Endothelial cell of hepatic sinusoid (primary cell): ENCODE measurements at regions not wholly inside any gene's neighbourhood (a gene's known extent, or its start where the extent isn't known, plus 50 kb on each side); places are given as distances from the start of the nearest gene placed in this dataset.
"Not testable (repeated sequence)": the region's sequence is repeated elsewhere in the genome, so short reads cannot be mapped to it uniquely, and the experiment has no call there.

Source experiments
- in situ Hi-C: cut with HindIII; loops from 2 replicates; pipeline ENCODE4 v1.10.0; 2017; ENCODE audit warnings: low sequenced_read_pairs

- in situ Hi-C loops: not testable (repeated sequence)
Observed at GRCh38 chr22:47405222-47405621, 642.8 kb downstream of the TBC1D22A start.

- in situ Hi-C loops: no loop called here
Observed at GRCh38 chr22:47402876-47403525, 640.6 kb downstream of the TBC1D22A start.

DNA sequence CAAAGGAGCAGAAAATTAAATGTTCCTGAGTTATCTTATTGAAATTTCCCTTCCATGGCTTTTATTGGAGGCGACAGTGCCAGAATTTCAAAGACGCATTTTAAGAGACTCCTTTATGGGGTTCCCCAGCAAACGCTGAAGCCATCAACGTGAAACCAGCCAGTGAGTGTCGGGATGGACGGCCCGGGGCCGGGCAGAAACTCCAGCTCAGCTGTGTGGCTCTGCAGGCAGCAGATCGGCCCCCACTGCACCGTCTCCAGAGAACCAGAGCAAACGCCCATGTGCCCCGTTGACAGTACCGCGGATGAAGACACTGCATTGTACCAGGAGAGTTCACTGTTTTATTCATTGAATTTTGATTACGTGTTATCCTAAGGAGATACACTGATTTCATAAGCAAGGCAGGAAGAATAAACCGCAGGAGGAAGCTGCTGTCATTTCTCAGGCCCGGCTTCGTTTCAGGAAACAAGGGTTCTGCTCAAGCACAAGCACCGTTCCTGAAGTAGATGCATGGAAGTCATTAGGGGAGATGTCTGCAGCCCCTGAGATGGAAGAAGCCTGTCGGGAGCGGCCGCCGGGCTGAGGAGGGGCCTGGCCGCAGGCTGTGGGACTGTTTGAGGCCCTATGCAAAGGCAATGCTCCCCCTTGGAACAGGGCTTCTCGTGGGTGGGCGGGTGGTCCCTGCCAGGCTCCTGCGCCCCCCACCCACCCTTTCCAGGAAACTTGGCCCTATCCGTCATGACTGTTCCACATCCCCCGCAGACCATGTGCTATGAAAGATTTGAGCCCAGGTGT lies 639.7 kb downstream of the TBC1D22A start:
- in situ Hi-C loops: no loop called here

- in situ Hi-C loops: no loop called here
Observed at GRCh38 chr22:47401592-47401898, 639.1 kb downstream of the TBC1D22A start.

- in situ Hi-C loops: no loop called here
Observed at GRCh38 chr22:47400701-47401591, 638.5 kb downstream of the TBC1D22A start.

GRCh38 chr22:47400131-47400530 lies 637.7 kb downstream of the TBC1D22A start:
- in situ Hi-C loops: not testable (repeated sequence)

GRCh38 chr22:47398921-47399790 lies 636.7 kb downstream of the TBC1D22A start:
- in situ Hi-C loops: no loop called here

GRCh38 chr22:47398491-47398890 lies 636.0 kb downstream of the TBC1D22A start:
- in situ Hi-C loops: no loop called here

DNA sequence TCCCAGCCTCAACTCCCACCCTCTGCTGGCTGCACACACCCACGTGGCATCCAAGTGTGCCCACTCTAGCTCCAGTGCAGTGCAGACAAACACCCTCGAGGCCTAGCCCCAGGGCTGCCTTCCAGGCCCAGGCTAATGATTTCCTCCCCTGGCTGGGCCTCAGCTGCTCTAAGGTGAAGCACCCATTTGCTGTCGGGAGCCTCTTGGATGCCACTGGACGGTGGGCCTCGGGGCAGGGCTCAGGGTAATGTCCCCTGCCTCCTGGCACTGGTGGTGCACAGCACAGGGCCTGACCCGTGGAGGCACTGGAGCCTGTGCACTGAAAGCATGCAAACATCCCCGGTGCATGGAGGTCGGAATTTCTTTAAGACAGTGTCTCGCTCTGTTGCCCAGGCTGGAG lies 635.2 kb downstream of the TBC1D22A start:
- in situ Hi-C loops: no loop called here

DNA sequence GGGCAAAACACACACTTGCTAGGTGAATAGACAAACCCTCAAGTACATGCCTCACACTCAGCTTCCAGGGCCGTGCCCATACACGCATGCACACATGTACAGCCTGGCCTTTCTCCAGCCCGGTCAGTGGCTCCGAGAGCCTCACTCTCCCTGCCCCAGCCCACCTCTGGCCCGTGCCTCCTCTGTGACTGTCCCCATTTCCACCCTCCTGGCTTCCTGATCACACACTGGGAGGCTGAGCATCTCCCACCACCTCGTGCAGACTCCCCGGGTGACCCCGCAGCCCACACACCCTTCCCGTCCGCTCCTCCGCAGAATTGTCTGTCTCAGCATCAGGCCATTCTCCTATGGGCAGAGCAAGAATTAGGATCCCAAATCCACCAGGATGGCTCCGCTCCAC lies 634.1 kb downstream of the TBC1D22A start:
- in situ Hi-C loops: no loop called here

- in situ Hi-C loops: no loop called here
Observed at GRCh38 chr22:47396105-47396504, 633.7 kb downstream of the TBC1D22A start.

- in situ Hi-C loops: no loop called here
Observed at GRCh38 chr22:47395481-47395880, 633.0 kb downstream of the TBC1D22A start.

DNA sequence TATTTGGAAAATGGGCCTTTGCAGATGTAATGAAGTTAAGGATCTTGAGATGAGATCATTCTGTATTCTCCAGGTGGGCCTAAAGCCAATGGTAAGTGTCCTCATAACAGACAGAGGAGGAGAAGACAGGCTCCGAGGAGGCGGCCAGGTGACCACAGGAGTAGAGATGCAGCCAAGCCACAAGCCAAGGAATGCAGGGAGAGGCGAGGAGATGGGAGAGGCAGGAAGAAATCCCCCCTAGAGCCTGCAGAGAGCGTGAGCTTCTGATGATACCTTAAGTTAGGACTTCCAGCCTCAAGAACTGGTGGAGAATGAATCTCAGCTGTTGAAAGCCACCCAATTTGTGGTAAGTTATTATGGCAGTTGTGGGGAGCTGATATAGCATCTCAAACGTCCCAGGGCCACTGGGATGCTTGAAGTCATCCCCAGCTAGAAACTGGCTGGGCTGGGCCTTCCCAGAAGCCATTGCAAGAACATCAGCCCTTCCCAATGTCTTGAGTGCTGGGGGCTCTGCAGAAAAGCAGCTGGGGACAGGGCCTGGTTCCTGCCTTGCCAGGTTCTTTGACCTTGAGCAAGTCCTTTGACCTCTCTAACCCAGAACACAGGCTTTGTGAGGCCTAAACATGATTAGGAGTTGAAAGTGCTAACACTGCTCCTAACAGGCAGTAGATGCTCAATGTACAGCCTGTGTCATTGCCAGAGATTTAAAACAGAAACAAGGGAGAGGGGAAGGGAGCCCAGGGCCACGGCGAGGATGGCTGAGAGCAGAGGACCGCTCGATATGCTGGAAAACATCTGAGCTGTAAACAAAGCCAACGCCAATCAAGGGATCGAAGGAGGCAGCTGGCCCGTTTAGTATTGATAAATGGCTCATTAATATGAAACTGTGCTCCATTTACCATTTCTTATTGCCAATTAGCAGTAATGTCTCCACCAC lies 632.3 kb downstream of the TBC1D22A start:
- in situ Hi-C loops: no loop called here

DNA sequence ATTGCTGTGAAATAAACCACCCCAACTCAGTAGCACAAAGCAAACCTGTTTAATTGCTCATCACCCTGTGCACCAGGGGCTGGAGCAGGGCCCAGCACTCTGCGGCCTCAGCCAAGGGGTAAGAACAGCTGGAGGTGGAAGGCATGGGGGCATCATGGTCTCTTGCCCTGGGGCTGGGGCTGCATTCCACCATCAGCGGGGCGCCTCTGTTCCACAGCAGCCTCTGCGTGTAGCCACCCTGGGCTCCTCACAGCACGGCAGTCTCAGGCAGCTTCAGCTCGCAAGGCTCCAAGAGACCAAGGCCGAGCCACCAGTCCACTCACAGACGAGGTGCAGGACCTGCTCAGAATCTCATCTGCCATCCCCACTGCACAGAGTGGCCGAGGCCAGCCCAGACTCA lies 630.7 kb downstream of the TBC1D22A start:
- in situ Hi-C loops: no loop called here

GRCh38 chr22:47392729-47393128 lies 630.3 kb downstream of the TBC1D22A start:
- in situ Hi-C loops: no loop called here

DNA sequence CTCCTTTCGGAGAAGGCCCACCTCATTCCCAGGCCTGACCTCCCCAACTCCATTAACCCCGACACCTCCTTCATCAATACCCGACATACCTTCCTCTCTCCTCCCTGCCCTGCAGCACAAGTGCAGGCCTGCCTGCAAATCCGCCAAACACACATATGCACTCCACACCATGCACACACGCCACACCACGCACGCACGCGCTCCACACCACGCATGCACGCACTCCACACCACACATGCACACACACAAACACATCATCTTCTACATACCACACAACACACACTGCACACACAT lies 629.6 kb downstream of the TBC1D22A start:
- in situ Hi-C loops: no loop called here

- in situ Hi-C loops: no loop called here
Observed at GRCh38 chr22:47391169-47392053, 629.0 kb downstream of the TBC1D22A start.

- in situ Hi-C loops: no loop called here
Observed at GRCh38 chr22:47390026-47390970, 627.8 kb downstream of the TBC1D22A start.
